HG02938 (cell line): ENCODE measurements at regions not wholly inside any gene's neighbourhood (a gene's known extent, or its start where the extent isn't known, plus 50 kb on each side); places are given as distances from the start of the nearest gene placed in this dataset.

Experiments used
- ATAC-seq: cut with Tn5 transposase; IDR thresholded peaks from one replicate; pipeline ENCODE4 v1.9.1; 2021; ENCODE audit warnings: mild to moderate bottlenecking, moderate library complexity; ENCODE audit not compliant: unreplicated experiment

- no peak for ATAC-seq
Observed at GRCh38 chr9:16128003-16128402, 575.2 kb downstream of the CCDC171 start.

DNA sequence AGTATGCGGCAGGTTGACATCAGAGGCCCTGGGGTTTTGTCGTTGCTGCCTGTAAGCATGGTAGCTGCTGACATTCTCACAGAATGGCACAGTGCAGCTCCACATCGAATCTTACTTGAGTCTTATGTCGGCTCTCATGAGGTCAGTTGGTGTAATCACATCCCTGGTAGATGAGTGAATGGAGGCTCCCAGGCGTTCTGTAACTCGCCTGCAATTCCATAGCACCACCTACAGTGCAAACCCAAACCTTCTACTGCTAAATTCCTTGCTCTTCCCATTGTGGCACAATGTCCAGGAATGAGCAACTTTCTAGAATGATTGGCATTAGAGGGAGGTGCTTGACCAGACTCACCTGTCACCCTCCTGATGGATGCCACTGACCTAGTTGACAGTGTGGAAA lies 578.4 kb downstream of the CCDC171 start:
- ATAC-seq = no peak

DNA sequence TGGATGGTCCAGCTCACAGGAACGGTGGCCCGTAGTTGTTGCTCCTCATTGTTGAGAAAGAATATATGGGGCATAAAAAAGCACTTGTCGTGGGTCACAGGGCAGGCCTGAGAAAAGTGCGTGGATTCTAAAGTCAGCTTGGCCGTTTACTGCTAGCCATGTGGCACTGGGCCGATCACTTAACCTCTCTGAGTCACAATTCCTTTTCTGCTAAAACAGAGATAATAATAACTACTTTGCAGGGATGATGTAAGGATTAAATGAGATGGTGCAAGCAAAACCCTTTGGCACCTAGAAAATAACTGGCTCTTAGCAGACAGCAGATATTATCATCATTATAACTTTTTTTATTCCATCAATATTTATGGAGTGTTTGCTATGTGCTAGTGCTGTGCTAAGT lies 579.7 kb downstream of the CCDC171 start:
- no peak for ATAC-seq

GRCh38 chr9:16133032-16133431 lies 580.2 kb downstream of the CCDC171 start:
- no peak for ATAC-seq

DNA sequence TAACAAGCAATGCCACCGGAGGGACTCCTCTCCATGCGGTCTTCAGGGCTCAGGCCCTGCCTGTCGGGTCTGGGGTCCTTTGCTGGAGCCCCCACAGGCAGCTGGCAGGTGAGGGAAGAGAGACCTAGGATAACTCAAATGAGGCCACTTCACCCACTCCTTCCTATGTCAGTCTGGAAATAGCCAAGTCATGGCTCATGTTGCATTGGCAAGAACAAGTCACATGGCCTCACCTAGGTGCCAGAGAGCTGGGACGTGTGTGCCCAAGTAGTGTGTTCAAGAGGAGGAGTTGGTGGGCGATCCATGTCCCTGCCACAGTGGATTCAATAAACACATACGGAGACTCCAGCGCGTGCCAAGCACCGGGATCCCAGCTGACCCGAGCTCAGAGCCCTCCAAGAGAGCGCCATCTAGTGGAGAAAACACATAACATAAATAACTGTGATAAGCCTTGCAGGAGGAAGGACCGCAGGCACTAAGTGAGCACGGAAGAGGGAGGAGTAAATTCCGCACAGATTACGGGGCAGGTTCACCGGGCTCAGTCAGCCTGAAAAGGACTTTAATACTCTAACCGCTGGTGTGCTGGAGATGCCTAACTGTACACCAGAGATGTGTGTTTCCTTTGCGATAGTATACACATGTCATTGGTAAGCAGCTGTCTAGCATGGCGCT lies 580.8 kb downstream of the CCDC171 start:
- ATAC-seq = peak; percentile 83

DNA sequence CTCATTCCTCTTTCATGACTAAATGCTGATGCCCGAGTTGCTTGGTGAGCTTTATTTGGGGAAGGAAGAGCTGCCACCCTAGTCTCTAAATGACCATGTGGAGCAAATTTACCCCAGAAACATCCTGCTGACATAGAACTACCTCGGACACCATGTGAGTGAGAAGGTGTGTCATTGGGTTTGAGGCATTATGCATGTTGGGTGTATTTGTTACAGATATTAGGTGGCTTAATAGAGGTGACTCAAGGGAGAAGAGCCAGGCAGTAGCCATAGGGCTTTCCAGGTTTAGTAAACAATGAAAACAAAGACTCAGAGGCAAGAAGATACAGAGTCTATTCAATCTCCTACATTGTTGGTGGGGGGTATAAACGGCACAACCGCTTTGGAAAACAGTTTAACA lies 581.5 kb downstream of the CCDC171 start:
- ATAC-seq = no peak

GRCh38 chr9:16135968-16136367 lies 583.1 kb downstream of the CCDC171 start:
- ATAC-seq = no peak

DNA sequence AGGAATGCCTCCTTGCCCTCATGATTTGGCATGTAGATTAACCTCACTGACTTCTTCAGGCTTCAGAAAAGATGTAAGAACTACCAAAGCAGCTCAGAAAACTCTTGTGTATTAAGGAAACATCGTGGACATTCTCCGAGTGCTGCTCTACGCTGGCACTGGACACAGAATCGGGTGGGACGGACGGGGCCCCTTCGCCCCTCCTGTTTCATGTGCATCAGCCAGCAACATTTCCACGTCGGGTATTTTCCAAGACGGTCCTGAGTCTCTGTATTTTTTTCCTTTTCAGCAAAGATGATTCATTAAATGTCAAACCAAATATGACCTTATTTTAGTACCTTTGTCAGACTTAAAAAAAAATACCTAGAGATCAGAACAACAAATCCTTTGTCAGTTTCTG lies 583.6 kb downstream of the CCDC171 start:
- no peak for ATAC-seq

DNA sequence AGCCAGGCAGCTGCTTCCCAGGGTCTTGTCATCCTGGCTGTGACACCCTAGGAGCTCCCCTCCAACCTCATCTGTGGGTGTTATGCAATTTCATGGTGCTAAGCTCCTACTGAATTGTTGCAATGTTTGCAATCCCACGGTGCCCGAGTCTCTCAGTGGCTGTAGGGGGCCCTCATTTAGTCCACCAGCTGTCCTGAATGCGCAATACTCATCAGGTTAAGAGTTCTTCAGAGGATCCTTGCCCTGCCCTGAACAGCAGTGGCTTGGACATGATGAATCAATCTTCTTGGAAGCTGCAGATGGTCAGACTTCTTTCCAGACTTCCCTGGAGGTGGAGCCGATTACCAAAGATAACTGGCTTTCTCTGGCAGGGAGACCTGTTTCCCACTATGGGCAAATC lies 584.1 kb downstream of the CCDC171 start:
- ATAC-seq = no peak

DNA sequence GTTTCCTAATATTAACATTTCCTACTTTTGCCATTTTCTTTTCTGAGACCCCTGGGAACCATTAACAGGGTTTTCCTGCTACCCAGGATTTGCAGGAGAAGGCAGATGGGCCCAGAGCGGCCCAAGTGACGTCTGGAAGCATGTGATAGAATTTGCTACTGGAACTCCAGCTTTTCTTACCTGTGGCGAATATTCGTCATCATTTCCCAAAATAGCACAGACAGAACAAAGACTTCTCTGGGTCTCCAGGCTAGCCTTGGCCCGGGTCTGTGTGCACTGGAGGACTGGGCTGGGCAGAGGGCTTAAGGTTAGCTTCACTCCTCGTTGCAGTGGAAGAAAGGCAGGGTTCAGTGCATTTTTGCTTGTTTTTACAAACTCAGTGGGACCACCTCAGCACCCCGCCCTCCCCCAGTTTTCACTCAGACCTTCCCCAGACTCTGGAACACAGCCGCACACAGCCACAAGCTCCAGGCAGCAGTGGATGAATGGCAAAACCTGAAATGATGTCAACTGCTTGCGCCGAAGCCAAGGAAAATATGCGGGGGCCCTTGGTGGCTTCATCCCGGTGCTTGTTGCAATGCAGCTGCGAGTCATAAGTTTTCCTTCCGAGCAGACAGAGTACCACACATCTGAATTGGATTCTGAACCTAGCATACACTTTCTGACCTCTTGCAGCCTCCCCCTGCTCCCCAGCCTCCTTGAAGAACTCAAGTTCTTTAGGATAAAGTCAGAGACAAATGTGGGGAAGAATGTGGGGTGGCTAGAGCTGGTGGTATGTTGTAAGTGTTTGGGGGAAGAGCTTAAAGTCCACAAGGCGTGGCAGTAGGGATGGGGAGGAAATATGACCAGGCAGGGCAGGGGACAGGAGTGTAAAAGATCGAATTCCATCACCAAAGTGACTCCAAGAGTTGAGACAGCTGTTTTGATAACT lies 586.0 kb downstream of the CCDC171 start:
- no peak for ATAC-seq

GRCh38 chr9:16139774-16140173 lies 586.9 kb downstream of the CCDC171 start:
- ATAC-seq = no peak

DNA sequence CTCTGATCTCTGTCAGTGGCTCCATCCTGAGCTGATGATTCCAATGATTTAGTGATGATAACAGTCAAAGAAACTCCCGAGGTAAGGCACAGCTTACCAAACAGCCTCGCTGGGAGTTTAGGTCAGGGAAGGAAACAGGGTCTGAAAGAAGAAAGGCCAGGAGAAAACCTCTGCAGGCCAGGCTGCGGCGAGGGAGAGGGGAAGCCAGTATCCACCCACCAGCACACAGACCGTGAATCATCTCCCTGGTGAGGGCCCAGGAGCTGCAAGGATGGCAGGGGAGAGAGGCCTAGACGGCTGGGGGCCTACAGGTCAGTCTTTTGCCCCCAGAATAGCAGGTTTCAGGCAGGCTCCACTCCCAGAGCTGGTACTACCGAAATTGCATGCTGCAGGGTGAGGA lies 590.5 kb downstream of the CCDC171 start:
- ATAC-seq = no peak

DNA sequence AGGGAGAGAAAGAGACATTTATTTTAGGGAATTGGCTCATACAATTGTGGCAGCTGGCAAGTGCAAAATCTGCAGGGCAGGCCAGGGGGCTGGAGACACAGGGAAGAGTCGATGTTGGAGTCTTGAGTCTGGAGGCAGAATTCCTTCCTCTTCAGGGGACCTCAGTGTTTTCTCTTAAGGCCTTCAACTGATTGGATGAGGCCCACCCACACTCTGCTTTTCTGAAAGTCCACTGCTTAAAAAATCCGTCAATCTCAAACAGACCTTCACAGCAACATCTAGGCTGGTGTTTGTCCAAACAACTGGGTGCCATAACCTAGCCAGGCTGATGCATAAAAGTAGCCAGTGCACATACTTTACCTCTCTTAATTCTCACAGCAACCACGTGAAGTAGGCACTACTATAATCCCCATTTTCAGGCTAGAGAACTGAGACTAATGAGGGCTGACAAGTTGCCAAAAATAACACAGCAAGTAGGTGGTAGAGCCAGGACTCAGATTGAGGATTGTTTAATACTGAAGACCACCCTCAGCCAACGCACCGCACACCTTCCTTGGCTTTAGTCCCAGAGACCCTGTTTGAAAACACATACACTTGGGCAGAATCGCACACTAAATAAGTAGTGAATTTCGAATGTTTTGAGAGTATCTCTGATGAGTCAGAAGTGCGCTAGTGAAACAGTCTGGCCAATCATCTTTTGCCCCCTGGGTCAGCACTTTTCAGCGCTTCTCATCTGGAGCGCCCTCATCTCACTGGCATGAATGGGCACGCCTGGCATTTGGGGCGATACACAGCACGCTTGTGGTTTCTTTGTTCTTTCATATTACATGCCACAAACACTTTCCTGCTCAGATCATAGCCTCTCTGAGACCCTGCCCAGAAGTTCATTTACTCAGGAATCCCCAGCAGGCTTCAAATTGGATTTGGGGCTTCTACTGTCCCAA lies 591.4 kb downstream of the CCDC171 start:
- no peak for ATAC-seq

- ATAC-seq = no peak
Observed at GRCh38 chr9:16145196-16145950, 592.5 kb downstream of the CCDC171 start.

GRCh38 chr9:16147726-16148125 lies 594.9 kb downstream of the CCDC171 start:
- no peak for ATAC-seq

GRCh38 chr9:16150501-16150900 lies 597.7 kb downstream of the CCDC171 start:
- ATAC-seq = no peak

DNA sequence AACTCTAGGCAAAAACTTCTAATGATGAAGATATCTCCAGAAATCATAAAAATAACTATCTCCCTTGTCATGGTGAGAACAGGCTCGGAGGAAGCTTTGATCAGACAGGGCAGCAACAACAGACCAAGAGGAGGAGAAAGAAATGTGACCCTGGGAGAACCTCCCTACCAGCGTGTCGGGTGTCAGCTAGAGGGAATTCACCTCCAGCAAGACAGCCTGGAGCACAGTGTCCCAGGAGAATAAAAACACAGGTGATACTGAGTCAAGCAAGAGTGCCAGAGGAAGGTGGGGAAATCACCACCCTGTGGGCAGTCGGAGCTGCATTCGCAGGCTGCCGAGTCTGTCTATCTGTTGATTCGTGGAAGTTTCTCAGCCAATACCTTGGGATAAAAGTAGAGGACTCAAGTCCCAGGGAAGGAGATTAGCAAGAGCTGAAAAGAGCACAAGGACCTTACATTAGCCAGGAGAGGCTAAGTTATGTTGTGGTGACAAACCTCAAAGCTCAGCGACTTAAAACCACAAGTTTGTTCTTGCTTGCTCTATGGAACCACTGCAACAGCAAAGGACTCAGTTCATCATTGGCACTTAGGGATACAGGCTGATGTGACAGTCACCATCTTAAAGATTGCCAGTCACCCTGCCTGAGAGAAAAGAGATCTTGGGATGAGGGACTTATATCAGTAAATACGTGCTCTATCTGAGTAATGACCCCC lies 598.3 kb downstream of the CCDC171 start:
- ATAC-seq = no peak

DNA sequence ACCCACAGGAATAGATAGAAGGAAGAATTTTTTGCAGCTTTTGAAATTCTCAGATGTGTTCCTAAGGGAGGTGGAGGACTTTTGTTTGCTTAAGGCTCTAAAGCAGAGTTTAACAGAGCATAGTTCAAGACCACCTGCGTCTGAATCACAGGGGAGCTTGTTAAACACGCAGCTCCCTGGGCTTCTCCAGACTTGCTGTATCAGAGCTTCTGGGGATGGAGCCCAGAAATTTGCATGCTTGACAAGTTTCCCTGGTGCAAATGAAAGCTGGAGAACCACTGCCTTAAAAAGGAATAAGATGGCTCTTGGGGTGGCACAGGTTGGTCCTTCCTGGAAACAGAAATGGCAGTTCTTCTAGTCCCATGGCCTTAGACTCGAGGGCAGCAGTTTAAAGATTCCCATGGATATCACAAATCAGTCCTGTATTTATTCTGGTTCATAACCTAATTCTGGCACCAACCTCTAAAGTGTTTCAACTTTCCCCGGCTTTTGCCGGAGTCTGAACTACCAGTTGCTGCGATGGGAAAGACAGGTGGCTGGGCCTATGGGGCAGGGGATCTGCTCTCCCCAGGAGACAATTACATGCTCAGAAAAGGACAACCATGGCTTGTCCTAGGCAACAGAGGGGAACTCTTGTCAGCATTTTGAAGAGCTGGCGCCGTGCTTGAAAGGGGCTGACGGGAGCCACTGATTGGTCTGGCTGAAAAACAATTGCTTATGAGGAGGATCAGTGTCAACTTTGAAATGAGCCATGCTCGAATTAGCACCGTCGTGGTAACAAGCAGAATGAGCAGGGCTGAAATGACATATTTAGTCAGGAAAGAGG lies 599.6 kb downstream of the CCDC171 start:
- ATAC-seq = no peak

GRCh38 chr9:16153221-16153620 lies 600.4 kb downstream of the CCDC171 start:
- ATAC-seq = no peak
